Ishikawa (cell line): ENCODE measurements at regions not wholly inside any gene's neighbourhood (a gene's known extent, or its start where the extent isn't known, plus 50 kb on each side); places are given as distances from the start of the nearest gene placed in this dataset.

Experiments
- EP300 ChIP-seq: IDR thresholded peaks from 2 replicates; pipeline ENCODE4 v1.6.1; 2012; ENCODE audit warnings: borderline replicate concordance
- FOXM1 ChIP-seq: IDR thresholded peaks from 2 replicates; pipeline ENCODE4 v1.6.1; 2012; ENCODE audit warnings: low read depth, borderline replicate concordance
- RAD21 ChIP-seq: IDR thresholded peaks from 2 replicates; pipeline ENCODE4 v1.6.1; 2012; ENCODE audit warnings: low read depth
- USF1 ChIP-seq: IDR thresholded peaks from 2 replicates; pipeline ENCODE4 v1.6.1; 2012
- ZBTB7A ChIP-seq: IDR thresholded peaks from 2 replicates; pipeline ENCODE4 v1.6.1; 2012; ENCODE audit warnings: low read depth
- TF ChIP-seq, protein P1 (sequence below): IDR thresholded peaks from 2 replicates; pipeline ENCODE4 v1.6.1; 2012; ENCODE audit warnings: low read depth, mild to moderate bottlenecking
- TF ChIP-seq, protein P2 (sequence below): IDR thresholded peaks from 2 replicates; pipeline ENCODE4 v1.6.1; 2012

- TF ChIP-seq, protein P1, sequence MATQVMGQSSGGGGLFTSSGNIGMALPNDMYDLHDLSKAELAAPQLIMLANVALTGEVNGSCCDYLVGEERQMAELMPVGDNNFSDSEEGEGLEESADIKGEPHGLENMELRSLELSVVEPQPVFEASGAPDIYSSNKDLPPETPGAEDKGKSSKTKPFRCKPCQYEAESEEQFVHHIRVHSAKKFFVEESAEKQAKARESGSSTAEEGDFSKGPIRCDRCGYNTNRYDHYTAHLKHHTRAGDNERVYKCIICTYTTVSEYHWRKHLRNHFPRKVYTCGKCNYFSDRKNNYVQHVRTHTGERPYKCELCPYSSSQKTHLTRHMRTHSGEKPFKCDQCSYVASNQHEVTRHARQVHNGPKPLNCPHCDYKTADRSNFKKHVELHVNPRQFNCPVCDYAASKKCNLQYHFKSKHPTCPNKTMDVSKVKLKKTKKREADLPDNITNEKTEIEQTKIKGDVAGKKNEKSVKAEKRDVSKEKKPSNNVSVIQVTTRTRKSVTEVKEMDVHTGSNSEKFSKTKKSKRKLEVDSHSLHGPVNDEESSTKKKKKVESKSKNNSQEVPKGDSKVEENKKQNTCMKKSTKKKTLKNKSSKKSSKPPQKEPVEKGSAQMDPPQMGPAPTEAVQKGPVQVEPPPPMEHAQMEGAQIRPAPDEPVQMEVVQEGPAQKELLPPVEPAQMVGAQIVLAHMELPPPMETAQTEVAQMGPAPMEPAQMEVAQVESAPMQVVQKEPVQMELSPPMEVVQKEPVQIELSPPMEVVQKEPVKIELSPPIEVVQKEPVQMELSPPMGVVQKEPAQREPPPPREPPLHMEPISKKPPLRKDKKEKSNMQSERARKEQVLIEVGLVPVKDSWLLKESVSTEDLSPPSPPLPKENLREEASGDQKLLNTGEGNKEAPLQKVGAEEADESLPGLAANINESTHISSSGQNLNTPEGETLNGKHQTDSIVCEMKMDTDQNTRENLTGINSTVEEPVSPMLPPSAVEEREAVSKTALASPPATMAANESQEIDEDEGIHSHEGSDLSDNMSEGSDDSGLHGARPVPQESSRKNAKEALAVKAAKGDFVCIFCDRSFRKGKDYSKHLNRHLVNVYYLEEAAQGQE, result no peak
- TF ChIP-seq ZBTB7A (no peak), EP300 (no peak), USF1 (no peak), FOXM1 (no peak), RAD21 (no peak)
- TF ChIP-seq, protein P2, sequence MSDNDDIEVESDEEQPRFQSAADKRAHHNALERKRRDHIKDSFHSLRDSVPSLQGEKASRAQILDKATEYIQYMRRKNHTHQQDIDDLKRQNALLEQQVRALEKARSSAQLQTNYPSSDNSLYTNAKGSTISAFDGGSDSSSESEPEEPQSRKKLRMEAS, result no peak
These were observed 141.8 kb downstream of the FAM174A start for GRCh38 chr5:100676817-100677631.
